ENCODE measurements at regions not wholly inside any gene's neighbourhood (a gene's known extent, or its start where the extent isn't known, plus 50 kb on each side); places are given as distances from the start of the nearest gene placed in this dataset.
A peak's percentile ranks its signal among the peaks of the same experiment; 100 is the strongest.

DNA sequence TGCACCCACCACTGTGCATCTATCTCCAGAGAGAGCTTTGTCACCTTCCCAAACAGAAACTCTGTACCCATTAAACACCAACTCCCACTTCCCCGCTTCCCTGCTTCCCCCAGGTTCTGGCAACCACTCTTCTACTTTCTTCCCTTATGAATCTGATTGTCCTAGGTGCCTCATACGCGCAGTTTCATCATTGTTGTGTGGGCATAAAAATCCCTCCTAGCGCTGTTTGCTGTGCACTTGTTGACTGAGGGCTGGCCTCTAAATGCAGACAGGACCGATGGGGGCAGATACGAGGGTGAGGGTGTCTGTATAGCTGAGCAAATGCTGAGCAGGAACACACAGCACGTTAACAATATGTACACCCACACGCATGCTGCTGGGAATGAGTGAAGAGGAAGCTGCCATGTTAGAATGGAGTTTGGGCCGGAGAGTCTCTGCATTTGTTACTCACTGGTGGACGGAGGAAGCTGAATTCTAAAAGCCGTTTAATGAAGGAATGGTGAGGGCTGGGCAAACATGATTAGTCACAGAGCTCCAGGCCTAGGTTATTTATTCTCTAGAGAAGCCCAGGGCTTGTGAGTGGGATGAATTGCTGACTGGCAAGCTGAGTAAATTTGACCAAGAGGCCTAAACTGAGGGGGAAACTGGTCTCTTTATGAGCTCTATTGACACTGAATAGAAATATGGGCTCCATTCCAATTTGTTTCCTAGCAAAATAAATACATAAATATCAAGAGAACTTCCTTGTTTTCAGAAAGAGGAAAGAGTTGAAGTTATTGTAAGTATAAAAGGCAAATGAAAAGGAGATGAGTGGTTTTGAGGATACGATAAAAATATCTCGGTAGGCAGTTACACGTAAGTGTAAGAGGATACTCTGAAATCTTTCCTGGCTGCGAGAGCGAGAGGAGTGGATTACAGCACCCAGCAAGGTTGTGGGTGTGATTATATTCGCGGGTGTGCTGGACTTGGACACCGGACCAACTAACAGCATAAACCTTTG is 95.9 kb upstream of the RPS6KA3 start:
- DNase-seq (no peak), ATAC-seq (ENCODE audit: low read depth) (no peak)
- POLR2A ChIA-PET = interaction anchor here (0.9 kb wide), 1 partner anchor 19 kb away, joined by 3 read pairs; no protein-coding TSS in a partner anchor

GRCh38 chrX:20361890-20362262 is 95.2 kb upstream of the RPS6KA3 start:
- H3K27ac Mint-ChIP-seq = no peak overlapping the region
- no peak for ATAC-seq (ENCODE audit: low read depth)

More for the DNA sequence above, 95.9 kb upstream of the RPS6KA3 start:
- no peaks in the 10 kb centered on the region for H3K36me3 Mint-ChIP-seq
- H3K9me3 Mint-ChIP-seq = no peaks in the 10 kb centered on the region
- H3K27me3 Mint-ChIP-seq = no peaks in the 10 kb centered on the region
- H3K4me1 Mint-ChIP-seq = no peaks in the 10 kb centered on the region
- H3K4me3 Mint-ChIP-seq = no peak overlapping the region
- H3K27ac Mint-ChIP-seq = no peak overlapping the region

DNA sequence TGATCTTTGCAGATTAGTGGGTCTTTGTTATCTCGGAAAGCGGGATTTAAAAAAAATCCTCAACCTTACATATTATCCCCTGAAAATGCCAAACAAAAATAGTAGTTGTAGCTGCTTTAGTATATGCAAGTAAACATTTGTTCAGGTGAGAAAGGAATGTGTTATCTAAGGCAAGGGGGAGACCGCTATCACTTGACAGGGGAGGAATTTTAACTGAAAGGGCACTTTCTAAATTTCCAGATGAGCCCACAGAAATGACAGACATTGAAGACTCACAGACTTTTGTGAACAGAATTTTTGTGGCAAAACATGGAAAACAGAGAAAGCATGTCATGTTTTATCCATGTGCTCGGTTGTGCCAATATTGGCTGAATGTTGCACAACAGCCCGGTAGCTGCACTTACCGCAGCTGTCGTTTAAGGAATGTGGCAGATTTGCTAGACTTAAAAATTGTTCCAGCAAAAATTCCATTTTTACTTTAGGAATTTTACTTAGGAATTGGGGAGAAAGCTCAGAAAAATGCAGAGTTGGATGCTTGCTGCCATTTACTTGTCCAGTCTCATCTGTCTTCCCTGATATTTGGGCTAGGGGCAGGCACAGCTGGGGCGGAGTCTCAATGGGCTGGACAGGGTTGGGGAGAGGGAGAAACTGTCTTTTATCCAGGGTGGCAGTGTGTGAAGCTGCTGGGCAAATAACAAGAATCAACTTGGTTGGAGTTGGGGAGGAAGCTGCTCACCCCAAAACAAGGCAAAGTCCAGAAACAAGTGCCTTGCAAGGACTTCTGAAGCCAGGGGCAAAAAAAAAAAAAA is 94.6 kb upstream of the RPS6KA3 start:
- H3K9me3 Mint-ChIP-seq = no peaks in the 10 kb centered on the region
- no peak for DNase-seq
- no peaks in the 10 kb centered on the region for H3K4me1 Mint-ChIP-seq
- no peaks in the 10 kb centered on the region for H3K36me3 Mint-ChIP-seq
- no peaks in the 10 kb centered on the region for H3K27me3 Mint-ChIP-seq
- no peak overlapping the region for H3K27ac Mint-ChIP-seq
- POLR2A ChIA-PET = no interaction called here
- ATAC-seq (ENCODE audit: low read depth) = no peak
- no peak overlapping the region for H3K4me3 Mint-ChIP-seq

More at GRCh38 chrX:20361890-20362262, 95.2 kb upstream of the RPS6KA3 start:
- DNase-seq = no peak
- Mint-ChIP-seq H3K4me3 (no peak overlapping the region), H3K27me3 (no peaks in the 10 kb centered on the region), H3K9me3 (no peaks in the 10 kb centered on the region), H3K36me3 (no peaks in the 10 kb centered on the region), H3K4me1 (no peaks in the 10 kb centered on the region)
- POLR2A ChIA-PET = no interaction called here

DNA sequence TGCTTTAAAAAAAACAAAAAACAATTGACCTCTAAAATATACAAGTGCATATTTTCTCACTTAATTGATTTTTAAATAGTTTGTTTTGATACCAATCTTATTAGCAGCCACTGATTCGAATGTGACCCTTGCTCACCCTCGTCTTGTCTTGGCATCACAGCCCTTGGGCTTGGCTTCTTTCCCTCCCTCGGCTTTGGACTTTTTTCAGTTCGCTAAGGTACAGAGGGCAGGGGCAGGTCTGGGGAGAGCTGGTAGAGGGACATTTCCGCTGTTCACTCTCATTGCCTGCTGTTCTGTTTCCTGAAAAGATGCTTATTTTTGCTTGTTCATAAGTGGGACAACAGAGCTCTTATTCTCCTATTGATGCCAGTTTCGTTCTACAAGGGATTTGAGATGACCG is 88.5 kb upstream of the RPS6KA3 start:
- peaks cover 11% of the 10 kb centered on the region for H3K4me1 Mint-ChIP-seq
- H3K27me3 Mint-ChIP-seq = no peaks in the 10 kb centered on the region
- DNase-seq (no peak), ATAC-seq (ENCODE audit: low read depth) (no peak)
- POLR2A ChIA-PET = no interaction called here
- no peak overlapping the region for H3K27ac Mint-ChIP-seq
- H3K9me3 Mint-ChIP-seq = no peaks in the 10 kb centered on the region
- peaks cover 1% of the 10 kb centered on the region for H3K36me3 Mint-ChIP-seq
- H3K4me3 Mint-ChIP-seq = no peak overlapping the region

- Mint-ChIP-seq H3K9me3 (no peaks in the 10 kb centered on the region), H3K36me3 (peaks cover 1% of the 10 kb centered on the region), H3K27ac (no peak overlapping the region), H3K4me3 (no peak overlapping the region), H3K4me1 (peaks cover 11% of the 10 kb centered on the region), H3K27me3 (no peaks in the 10 kb centered on the region)
- POLR2A ChIA-PET = no interaction called here
- no peak for DNase-seq
- ATAC-seq (ENCODE audit: low read depth) = peak; percentile 77
Measured at GRCh38 chrX:20354505-20354904, 87.8 kb upstream of the RPS6KA3 start.

DNA sequence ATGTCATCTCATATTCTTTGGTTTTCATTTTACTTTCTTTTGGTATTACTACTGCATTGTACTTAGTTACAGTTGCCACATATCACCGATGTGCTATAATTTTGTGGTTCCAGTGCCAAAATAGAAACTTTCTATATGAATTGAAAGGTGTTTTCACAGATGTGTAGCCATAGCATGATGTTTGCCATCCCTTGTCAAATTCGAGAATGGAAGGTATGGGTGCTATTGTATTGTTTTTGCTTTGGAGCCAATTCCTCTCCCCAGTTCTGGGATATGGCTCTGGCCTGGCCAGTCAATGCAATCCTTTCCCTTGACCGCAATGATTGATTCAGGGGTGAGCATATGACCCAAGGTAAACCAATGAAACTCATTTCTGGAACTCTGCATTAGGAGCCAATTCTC is 86.2 kb upstream of the RPS6KA3 start:
- POLR2A ChIA-PET = no interaction called here
- H3K4me1 Mint-ChIP-seq = peaks cover 11% of the 10 kb centered on the region

GRCh38 chrX:20352504-20352903 is 85.8 kb upstream of the RPS6KA3 start:
- H3K4me3 Mint-ChIP-seq = no peak overlapping the region
- peaks cover 11% of the 10 kb centered on the region for H3K4me1 Mint-ChIP-seq
- no peak overlapping the region for H3K27ac Mint-ChIP-seq
- H3K36me3 Mint-ChIP-seq = peaks cover 1% of the 10 kb centered on the region
- ATAC-seq (ENCODE audit: low read depth) (no peak), DNase-seq (no peak)
- no peaks in the 10 kb centered on the region for H3K9me3 Mint-ChIP-seq
- POLR2A ChIA-PET = no interaction called here
- H3K27me3 Mint-ChIP-seq = no peaks in the 10 kb centered on the region

More for the DNA sequence above, 86.2 kb upstream of the RPS6KA3 start:
- H3K27me3 Mint-ChIP-seq = no peaks in the 10 kb centered on the region
- H3K9me3 Mint-ChIP-seq = no peaks in the 10 kb centered on the region
- H3K27ac Mint-ChIP-seq = no peak overlapping the region
- ATAC-seq (ENCODE audit: low read depth) (no peak), DNase-seq (no peak)
- no peak overlapping the region for H3K4me3 Mint-ChIP-seq
- H3K36me3 Mint-ChIP-seq = peaks cover 1% of the 10 kb centered on the region

GRCh38 chrX:20350596-20350995 is 83.9 kb upstream of the RPS6KA3 start:
- Mint-ChIP-seq H3K4me1 (peaks cover 11% of the 10 kb centered on the region), H3K4me3 (no peak overlapping the region), H3K27ac (no peak overlapping the region), H3K9me3 (no peaks in the 10 kb centered on the region), H3K27me3 (no peaks in the 10 kb centered on the region), H3K36me3 (peaks cover 1% of the 10 kb centered on the region)
- POLR2A ChIA-PET = no interaction called here
- ATAC-seq (ENCODE audit: low read depth) (no peak), DNase-seq (no peak)

DNA sequence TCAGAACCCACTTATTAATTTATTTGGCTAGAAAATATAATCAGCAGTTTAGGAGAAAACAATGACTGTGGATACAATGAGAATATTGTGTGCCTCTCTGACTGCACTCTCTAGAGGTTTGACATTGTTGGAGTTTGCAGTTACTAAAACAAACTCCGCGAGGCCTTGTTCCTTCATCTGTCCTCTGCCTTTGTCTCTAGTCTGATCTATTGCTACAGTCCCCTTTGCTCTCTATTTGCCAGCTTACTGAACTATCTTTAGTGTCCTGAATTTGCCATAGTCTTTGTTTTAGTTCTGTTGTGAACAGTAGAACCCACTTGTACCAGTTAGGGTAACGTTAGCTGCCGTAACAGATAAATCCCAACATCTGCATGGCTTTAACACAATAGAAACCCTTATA is 81.4 kb upstream of the RPS6KA3 start:
- peaks cover 1% of the 10 kb centered on the region for H3K36me3 Mint-ChIP-seq
- POLR2A ChIA-PET = no interaction called here
- no peak overlapping the region for H3K4me3 Mint-ChIP-seq
- H3K9me3 Mint-ChIP-seq = peaks cover 6% of the 10 kb centered on the region
- ATAC-seq (ENCODE audit: low read depth) (no peak), DNase-seq (no peak)
- no peak overlapping the region for H3K27ac Mint-ChIP-seq
- H3K27me3 Mint-ChIP-seq = no peaks in the 10 kb centered on the region
- H3K4me1 Mint-ChIP-seq = peaks cover 3% of the 10 kb centered on the region

DNA sequence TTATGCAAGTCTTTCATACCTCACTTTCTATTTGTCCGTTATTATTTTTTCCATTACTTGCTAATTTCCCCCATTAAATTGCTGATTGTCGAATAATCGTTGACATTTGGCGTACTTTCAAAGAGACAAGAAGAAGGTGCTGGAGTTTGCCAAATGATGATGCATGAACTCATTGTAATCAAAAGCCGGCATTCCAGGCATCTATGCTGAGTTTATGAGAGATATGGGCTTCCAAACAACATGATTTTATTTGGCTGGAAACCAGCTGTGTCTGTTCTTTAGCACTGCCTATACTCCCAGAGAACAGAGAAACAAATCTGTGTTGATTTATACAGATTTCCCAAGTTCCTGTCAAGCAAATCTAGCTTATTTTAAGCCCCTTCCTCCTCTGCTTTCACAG is 80.8 kb upstream of the RPS6KA3 start:
- Mint-ChIP-seq H3K27me3 (no peaks in the 10 kb centered on the region), H3K27ac (no peak overlapping the region), H3K36me3 (peaks cover under 1% of the 10 kb centered on the region), H3K9me3 (peaks cover 10% of the 10 kb centered on the region), H3K4me3 (no peak overlapping the region), H3K4me1 (peaks cover under 1% of the 10 kb centered on the region)
- POLR2A ChIA-PET = no interaction called here
- ATAC-seq (ENCODE audit: low read depth) (no peak), DNase-seq (no peak)

DNA sequence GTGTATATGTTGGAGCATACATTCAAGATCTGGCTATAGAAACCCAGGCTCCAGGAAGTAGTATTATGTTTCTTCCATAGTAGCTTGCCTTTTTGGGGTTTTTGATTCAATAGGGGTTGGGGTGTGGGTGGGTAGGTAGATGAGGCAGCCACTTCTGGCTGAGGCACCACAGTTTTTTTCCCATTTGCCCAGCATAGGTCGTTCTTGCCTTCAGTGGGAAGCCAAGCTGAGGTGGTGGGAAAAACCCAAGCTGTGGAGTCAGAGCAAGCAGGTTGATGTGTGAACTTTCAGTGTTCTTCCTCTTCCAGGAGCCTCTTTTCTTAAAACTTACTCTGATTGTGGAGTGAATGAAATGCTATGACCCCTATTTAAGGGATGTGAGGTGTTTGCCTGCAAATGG is 67.0 kb upstream of the RPS6KA3 start:
- POLR2A ChIA-PET = no interaction called here
- DNase-seq (no peak), ATAC-seq (ENCODE audit: low read depth) (no peak)
- Mint-ChIP-seq H3K4me3 (no peak overlapping the region), H3K27me3 (no peaks in the 10 kb centered on the region), H3K36me3 (peaks cover 2% of the 10 kb centered on the region), H3K4me1 (no peaks in the 10 kb centered on the region), H3K9me3 (peaks cover 1% of the 10 kb centered on the region), H3K27ac (no peak overlapping the region)

GRCh38 chrX:20330545-20330944 is 63.8 kb upstream of the RPS6KA3 start:
- Mint-ChIP-seq H3K4me3 (no peak overlapping the region), H3K27me3 (no peaks in the 10 kb centered on the region), H3K36me3 (peaks cover 2% of the 10 kb centered on the region), H3K4me1 (no peaks in the 10 kb centered on the region), H3K9me3 (peaks cover 1% of the 10 kb centered on the region), H3K27ac (no peak overlapping the region)
- no peak for DNase-seq
- ATAC-seq (ENCODE audit: low read depth) = no peak
- POLR2A ChIA-PET = no interaction called here

GRCh38 chrX:20329435-20329834 is 62.7 kb upstream of the RPS6KA3 start:
- H3K27ac Mint-ChIP-seq = no peak overlapping the region
- H3K4me3 Mint-ChIP-seq = no peak overlapping the region
- H3K9me3 Mint-ChIP-seq = no peaks in the 10 kb centered on the region
- H3K4me1 Mint-ChIP-seq = no peaks in the 10 kb centered on the region
- no peaks in the 10 kb centered on the region for H3K36me3 Mint-ChIP-seq
- H3K27me3 Mint-ChIP-seq = no peaks in the 10 kb centered on the region
- no peak for ATAC-seq (ENCODE audit: low read depth)
- POLR2A ChIA-PET = no interaction called here
- no peak for DNase-seq

All from activated naive CD8-positive, alpha-beta T cell treated with anti-CD3 and anti-CD28 coated beads, Interleukin-2, amount 10 ng/mL, durations not matched to agents 7 days and 5 days (primary cell).